ENCODE measurements at regions not wholly inside any gene's neighbourhood (a gene's known extent, or its start where the extent isn't known, plus 50 kb on each side); places are given as distances from the start of the nearest gene placed in this dataset.

DNA sequence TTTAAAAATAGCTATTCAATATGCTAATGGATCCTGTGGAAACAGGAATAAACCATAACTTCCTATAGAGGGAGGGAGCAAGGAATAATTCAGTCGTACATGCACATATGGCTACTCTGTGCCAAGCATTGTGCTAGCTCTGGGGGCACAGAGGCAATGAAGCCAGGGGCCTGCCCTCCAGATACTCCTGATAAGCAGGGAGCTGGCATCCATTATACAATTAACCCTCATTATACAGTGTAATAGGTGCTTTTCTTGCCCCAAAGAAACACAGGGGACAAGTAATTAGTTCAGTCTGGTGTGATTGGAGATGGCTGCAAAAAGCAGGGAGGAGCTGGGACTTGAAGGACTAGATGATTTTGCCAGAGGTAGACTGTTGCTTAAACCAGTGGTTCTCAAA lies 200.4 kb downstream of the SREK1 start:
- Mint-ChIP-seq H3K9me3 (ENCODE audit: low read depth) (no peaks in the 10 kb centered on the region), H3K4me3 (no peak overlapping the region), H3K27ac (no peak overlapping the region), H3K27me3 (peaks cover 24% of the 10 kb centered on the region), H3K36me3 (no peaks in the 10 kb centered on the region), H3K4me1 (no peaks in the 10 kb centered on the region)
- no peak for DNase-seq
- CTCF ChIA-PET, result interaction anchor here (0.9 kb wide), 1 partner anchor 38 kb away, joined by 3 read pairs; no protein-coding TSS in a partner anchor
- no peak for ATAC-seq

DNA sequence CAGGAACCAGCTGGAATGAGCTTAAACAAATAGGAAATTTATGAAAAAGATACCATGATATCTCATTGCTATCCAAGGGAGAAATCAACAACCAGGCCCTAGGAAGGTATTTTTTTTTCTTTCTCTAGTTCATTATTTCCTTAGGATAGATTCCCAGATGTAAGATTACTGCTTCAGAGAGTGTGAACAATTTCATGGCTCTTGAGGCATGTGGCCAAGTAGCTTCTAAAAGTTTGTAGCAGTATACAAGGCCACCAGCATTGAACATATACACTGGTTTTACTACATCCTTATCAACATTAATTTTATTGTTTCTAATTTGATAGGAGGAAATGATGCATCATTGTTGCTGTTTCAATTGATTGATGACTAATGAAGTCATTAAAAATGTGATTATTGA lies 201.2 kb downstream of the SREK1 start:
- no peaks in the 10 kb centered on the region for H3K9me3 Mint-ChIP-seq (ENCODE audit: low read depth)
- H3K4me1 Mint-ChIP-seq, result no peaks in the 10 kb centered on the region
- H3K4me3 Mint-ChIP-seq, result no peak overlapping the region
- ATAC-seq (no peak), DNase-seq (no peak)
- CTCF ChIA-PET, result interaction anchor here (0.9 kb wide), 1 partner anchor 39 kb away, joined by 3 read pairs; no protein-coding TSS in a partner anchor
- peaks cover 29% of the 10 kb centered on the region for H3K27me3 Mint-ChIP-seq
- H3K36me3 Mint-ChIP-seq, result no peaks in the 10 kb centered on the region
- H3K27ac Mint-ChIP-seq, result no peak overlapping the region

- Mint-ChIP-seq H3K4me1 (no peaks in the 10 kb centered on the region), H3K36me3 (no peaks in the 10 kb centered on the region), H3K9me3 (ENCODE audit: low read depth) (no peaks in the 10 kb centered on the region), H3K27ac (no peak overlapping the region), H3K27me3 (peaks cover 36% of the 10 kb centered on the region), H3K4me3 (no peak overlapping the region)
- ATAC-seq (no peak), DNase-seq (no peak)
- CTCF ChIA-PET, result interaction anchor here (1.1 kb wide), 1 partner anchor 151 kb away, joined by 3 read pairs; no protein-coding TSS in a partner anchor
These were observed 202.8 kb downstream of the SREK1 start for GRCh38 chr5:66346869-66347268.

- H3K4me1 Mint-ChIP-seq, result no peaks in the 10 kb centered on the region
- DNase-seq (no peak), ATAC-seq (no peak)
- H3K27me3 Mint-ChIP-seq, result peaks cover 39% of the 10 kb centered on the region
- no peak overlapping the region for H3K4me3 Mint-ChIP-seq
- no peaks in the 10 kb centered on the region for H3K36me3 Mint-ChIP-seq
- H3K27ac Mint-ChIP-seq, result no peak overlapping the region
- no peaks in the 10 kb centered on the region for H3K9me3 Mint-ChIP-seq (ENCODE audit: low read depth)
- CTCF ChIA-PET, result no interaction called here
These were observed 204.5 kb downstream of the SREK1 start for GRCh38 chr5:66348387-66349125.

GRCh38 chr5:66351813-66352212 lies 207.7 kb downstream of the SREK1 start:
- Mint-ChIP-seq H3K36me3 (no peaks in the 10 kb centered on the region), H3K9me3 (ENCODE audit: low read depth) (no peaks in the 10 kb centered on the region), H3K4me3 (no peak overlapping the region), H3K27ac (no peak overlapping the region), H3K27me3 (peaks cover 36% of the 10 kb centered on the region), H3K4me1 (peaks cover 6% of the 10 kb centered on the region)
- CTCF ChIA-PET, result no interaction called here
- ATAC-seq (no peak), DNase-seq (no peak)

DNA sequence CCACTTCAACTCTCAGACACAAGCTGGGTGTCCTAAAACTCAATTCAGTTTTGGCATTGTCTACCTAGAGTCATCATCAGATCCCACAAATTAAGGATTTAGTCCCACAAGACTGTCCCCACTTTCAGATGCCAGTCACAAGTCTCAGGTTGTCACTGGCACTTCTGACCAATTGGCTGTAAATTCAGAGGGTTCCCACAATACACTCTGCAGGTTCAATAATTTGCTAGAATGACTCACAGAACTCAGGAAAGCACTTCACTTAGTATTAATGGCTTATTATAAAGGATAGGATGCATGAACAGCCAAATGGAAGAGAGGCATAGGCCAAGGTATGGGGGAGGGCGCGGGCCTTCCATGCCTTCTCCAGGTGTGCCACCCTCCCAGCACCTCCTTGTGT lies 209.1 kb downstream of the SREK1 start:
- Mint-ChIP-seq H3K27me3 (peaks cover 23% of the 10 kb centered on the region), H3K9me3 (ENCODE audit: low read depth) (no peaks in the 10 kb centered on the region), H3K4me1 (peaks cover 6% of the 10 kb centered on the region), H3K36me3 (no peaks in the 10 kb centered on the region), H3K4me3 (no peak overlapping the region), H3K27ac (no peak overlapping the region)
- ATAC-seq (no peak), DNase-seq (no peak)
- CTCF ChIA-PET, result no interaction called here

GRCh38 chr5:66354422-66354821 lies 210.3 kb downstream of the SREK1 start:
- ATAC-seq, result no peak
- no peak for DNase-seq
- Mint-ChIP-seq H3K4me1 (peaks cover 6% of the 10 kb centered on the region), H3K9me3 (ENCODE audit: low read depth) (no peaks in the 10 kb centered on the region), H3K4me3 (no peak overlapping the region), H3K36me3 (no peaks in the 10 kb centered on the region), H3K27me3 (peaks cover 14% of the 10 kb centered on the region), H3K27ac (no peak overlapping the region)
- CTCF ChIA-PET, result no interaction called here

DNA sequence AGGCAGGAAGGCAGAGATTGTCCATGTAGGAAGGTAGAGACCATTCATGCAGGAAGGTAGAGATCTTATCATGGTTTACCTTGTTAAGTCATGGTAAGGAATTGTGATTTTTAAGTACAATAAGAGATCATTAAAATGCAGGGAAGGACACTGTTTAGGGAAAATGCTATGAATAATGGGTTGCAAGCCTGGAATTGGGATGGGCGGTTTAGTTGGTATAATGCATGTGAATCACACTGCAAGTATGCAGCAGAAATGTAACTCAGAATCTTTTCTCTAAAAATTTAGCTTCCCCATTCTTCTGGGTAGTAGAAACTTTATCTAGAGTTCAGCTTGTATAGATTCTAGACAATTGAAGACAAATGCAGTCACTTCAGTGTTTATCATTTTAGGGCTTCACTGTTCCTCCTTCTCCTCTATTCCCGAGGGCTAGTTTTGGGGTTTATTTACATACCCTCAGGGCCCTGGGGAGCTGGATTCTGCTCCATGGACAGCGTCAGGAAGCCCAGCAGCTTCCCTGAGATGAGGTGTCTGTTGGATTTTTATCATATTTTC lies 212.0 kb downstream of the SREK1 start:
- Mint-ChIP-seq H3K4me1 (peaks cover 6% of the 10 kb centered on the region), H3K9me3 (ENCODE audit: low read depth) (no peaks in the 10 kb centered on the region), H3K36me3 (no peaks in the 10 kb centered on the region), H3K4me3 (no peak overlapping the region), H3K27ac (no peak overlapping the region), H3K27me3 (peaks cover 8% of the 10 kb centered on the region)
- DNase-seq (no peak), ATAC-seq (no peak)
- CTCF ChIA-PET, result no interaction called here

DNA sequence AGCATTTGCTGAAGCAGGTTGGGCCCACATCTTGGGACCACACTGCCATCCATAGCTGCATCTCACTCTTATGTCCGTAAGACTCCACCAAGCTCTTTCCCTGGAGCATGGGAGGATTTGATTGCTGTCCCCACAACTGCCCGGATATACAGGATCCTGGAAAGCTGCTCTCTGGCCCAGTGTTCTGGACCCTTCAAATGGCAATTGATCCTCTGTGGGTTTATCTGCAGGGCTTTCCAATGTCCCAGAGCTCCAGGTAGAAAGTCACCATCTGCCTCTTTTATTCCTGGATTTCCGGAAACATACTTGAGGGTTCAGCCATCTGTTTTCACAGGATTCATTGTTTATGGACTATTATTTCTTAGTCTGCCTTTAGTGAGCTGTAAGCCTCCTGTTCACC lies 214.6 kb downstream of the SREK1 start:
- H3K27me3 Mint-ChIP-seq, result peaks cover 7% of the 10 kb centered on the region

GRCh38 chr5:66361070-66361469 lies 217.0 kb downstream of the SREK1 start:
- DNase-seq (no peak), ATAC-seq (no peak)
- Mint-ChIP-seq H3K4me1 (no peaks in the 10 kb centered on the region), H3K4me3 (no peak overlapping the region), H3K27me3 (peaks cover 12% of the 10 kb centered on the region), H3K9me3 (ENCODE audit: low read depth) (no peaks in the 10 kb centered on the region), H3K27ac (no peak overlapping the region), H3K36me3 (no peaks in the 10 kb centered on the region)
- CTCF ChIA-PET, result no interaction called here

More for the DNA sequence above, 214.6 kb downstream of the SREK1 start:
- H3K4me1 Mint-ChIP-seq, result peaks cover 6% of the 10 kb centered on the region
- H3K4me3 Mint-ChIP-seq, result no peak overlapping the region
- no peak for ATAC-seq
- H3K27ac Mint-ChIP-seq, result no peak overlapping the region
- CTCF ChIA-PET, result no interaction called here
- no peaks in the 10 kb centered on the region for H3K36me3 Mint-ChIP-seq
- H3K9me3 Mint-ChIP-seq (ENCODE audit: low read depth), result no peaks in the 10 kb centered on the region
- no peak for DNase-seq

DNA sequence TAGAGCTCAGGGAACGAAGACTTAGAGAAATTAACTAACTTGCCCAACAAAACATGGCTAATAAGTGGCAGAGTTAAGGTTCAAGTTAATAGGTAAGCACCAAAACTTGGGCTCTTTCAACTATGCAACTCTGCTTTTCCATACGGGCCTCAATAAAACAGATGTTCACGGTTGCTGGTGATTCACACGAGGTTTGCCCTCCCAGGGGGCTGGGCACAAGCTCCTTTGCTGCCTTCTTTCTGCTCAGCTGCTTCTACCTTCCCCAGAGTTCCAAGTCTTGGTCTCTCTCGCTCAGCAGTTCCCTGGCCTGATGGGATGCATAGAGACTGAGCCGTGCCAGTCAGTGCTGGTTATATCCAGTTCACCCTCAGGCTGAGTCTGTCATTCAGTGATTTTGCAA lies 217.9 kb downstream of the SREK1 start:
- Mint-ChIP-seq H3K4me1 (no peaks in the 10 kb centered on the region), H3K27me3 (peaks cover 12% of the 10 kb centered on the region), H3K27ac (no peak overlapping the region), H3K36me3 (no peaks in the 10 kb centered on the region), H3K4me3 (no peak overlapping the region), H3K9me3 (ENCODE audit: low read depth) (no peaks in the 10 kb centered on the region)
- CTCF ChIA-PET, result no interaction called here
- no peak for DNase-seq
- no peak for ATAC-seq

- DNase-seq (no peak), ATAC-seq (no peak)
- Mint-ChIP-seq H3K9me3 (ENCODE audit: low read depth) (no peaks in the 10 kb centered on the region), H3K36me3 (no peaks in the 10 kb centered on the region), H3K27me3 (peaks cover 12% of the 10 kb centered on the region), H3K4me1 (no peaks in the 10 kb centered on the region), H3K27ac (no peak overlapping the region), H3K4me3 (no peak overlapping the region)
- CTCF ChIA-PET, result no interaction called here
These were observed 218.6 kb downstream of the SREK1 start for GRCh38 chr5:66362687-66363086.

DNA sequence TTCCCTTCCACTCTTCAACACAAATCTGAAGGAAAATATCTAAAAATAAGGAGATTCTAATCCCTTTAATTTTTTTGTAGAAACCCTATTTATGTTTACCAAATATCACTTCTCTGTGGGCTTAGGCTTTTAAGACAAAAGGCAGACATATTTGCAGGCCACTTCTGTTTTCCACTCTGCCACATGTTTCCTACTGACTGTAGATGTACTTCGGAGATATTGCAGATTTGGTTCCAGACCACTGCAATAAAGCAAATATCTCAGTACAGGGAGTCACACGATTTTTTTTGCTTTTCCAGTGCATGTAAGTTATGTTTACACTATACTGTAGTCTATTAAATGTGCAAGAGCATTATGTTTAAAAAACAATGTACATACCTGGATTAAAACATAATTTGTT lies 219.0 kb downstream of the SREK1 start:
- Mint-ChIP-seq H3K36me3 (no peaks in the 10 kb centered on the region), H3K4me1 (no peaks in the 10 kb centered on the region), H3K9me3 (ENCODE audit: low read depth) (no peaks in the 10 kb centered on the region), H3K4me3 (no peak overlapping the region), H3K27me3 (peaks cover 12% of the 10 kb centered on the region), H3K27ac (no peak overlapping the region)
- ATAC-seq (no peak), DNase-seq (no peak)
- CTCF ChIA-PET, result no interaction called here

DNA sequence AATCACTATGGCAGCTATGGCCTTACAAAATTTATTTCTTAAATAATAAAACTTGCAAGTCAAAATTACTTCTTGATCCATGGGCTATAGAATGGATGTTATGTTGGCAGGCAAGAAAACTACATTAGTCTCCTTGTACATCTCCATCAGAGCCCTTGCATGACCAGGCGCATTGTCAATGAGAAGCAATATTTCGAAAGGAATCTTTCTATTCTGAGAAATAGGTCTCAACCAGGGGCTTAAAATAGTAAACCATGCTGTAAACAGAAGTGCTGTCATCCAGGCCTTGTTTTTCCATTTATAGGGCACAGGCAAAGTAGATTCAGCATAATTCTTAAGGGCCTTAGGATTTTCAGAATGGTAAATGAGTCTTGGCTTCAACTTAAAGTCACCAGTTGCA lies 220.1 kb downstream of the SREK1 start:
- H3K9me3 Mint-ChIP-seq (ENCODE audit: low read depth), result no peaks in the 10 kb centered on the region
- CTCF ChIA-PET, result no interaction called here
- H3K36me3 Mint-ChIP-seq, result no peaks in the 10 kb centered on the region

More for the DNA sequence above, 220.1 kb downstream of the SREK1 start:
- Mint-ChIP-seq H3K4me1 (no peaks in the 10 kb centered on the region), H3K27me3 (peaks cover 12% of the 10 kb centered on the region), H3K4me3 (no peak overlapping the region), H3K27ac (no peak overlapping the region)
- no peak for ATAC-seq
- no peak for DNase-seq
